GM10266 (cell line): ENCODE measurements at regions not wholly inside any gene's neighbourhood (a gene's known extent, or its start where the extent isn't known, plus 50 kb on each side); places are given as distances from the start of the nearest gene placed in this dataset.
"Not testable (repeated sequence)": the region's sequence is repeated elsewhere in the genome, so short reads cannot be mapped to it uniquely, and the experiment has no call there.

Source experiments
- DNase-seq: peaks from one replicate; pipeline ENCODE4 v3.0.0; 2012; ENCODE audit errors: extremely low spot score
- TF ChIP-seq, protein P1 (sequence below): IDR thresholded peaks from 2 replicates; pipeline ENCODE4 v1.5.1; 2012; ENCODE audit warnings: mild to moderate bottlenecking, low read depth; ENCODE audit not compliant: control insufficient read depth, insufficient read depth; ENCODE audit errors: missing control alignments

DNA sequence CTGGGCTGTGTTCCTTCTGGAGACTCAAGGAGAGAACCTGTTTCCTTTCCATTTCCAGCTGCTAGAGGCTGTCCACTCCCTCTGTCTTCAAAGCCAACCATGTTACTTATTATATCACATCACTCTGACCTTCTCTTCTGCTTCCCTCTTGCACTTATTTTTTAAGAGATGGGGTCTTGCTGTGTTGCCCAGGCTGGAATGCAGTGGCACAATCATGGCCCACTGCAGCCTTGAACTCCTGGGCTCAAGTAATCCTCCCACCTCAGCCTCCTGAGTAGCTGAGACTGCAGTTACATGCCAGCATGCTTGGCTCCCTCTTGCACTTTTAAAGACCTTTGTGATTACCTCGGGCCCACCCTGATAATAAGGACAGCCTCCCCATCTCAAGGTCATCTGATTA lies 160.0 kb upstream of the DTNBP1 start:
- TF ChIP-seq, protein P1, sequence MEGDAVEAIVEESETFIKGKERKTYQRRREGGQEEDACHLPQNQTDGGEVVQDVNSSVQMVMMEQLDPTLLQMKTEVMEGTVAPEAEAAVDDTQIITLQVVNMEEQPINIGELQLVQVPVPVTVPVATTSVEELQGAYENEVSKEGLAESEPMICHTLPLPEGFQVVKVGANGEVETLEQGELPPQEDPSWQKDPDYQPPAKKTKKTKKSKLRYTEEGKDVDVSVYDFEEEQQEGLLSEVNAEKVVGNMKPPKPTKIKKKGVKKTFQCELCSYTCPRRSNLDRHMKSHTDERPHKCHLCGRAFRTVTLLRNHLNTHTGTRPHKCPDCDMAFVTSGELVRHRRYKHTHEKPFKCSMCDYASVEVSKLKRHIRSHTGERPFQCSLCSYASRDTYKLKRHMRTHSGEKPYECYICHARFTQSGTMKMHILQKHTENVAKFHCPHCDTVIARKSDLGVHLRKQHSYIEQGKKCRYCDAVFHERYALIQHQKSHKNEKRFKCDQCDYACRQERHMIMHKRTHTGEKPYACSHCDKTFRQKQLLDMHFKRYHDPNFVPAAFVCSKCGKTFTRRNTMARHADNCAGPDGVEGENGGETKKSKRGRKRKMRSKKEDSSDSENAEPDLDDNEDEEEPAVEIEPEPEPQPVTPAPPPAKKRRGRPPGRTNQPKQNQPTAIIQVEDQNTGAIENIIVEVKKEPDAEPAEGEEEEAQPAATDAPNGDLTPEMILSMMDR: no peak
- DNase-seq: no peak

DNA sequence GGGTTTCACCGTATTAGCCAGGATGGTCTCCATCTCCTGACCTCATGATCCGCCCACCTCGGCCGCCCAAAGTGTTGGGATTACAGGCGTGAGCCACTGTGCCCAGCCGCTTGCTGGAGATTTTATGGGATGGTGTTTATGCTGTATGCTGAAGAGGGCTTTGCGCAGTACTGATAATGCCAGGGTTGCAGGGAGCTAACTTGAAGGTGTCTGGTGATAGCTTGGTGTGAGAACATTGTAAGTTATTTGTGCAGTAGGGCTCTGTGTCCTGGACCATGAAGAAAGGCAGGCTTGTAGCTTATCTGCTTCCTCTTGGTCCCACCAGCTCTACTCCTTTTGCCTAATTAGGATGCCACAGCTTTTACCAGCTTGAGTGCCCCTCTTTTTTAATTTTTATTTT lies 157.0 kb upstream of the DTNBP1 start:
- no peak for DNase-seq
- TF ChIP-seq, protein P1: no peak

DNA sequence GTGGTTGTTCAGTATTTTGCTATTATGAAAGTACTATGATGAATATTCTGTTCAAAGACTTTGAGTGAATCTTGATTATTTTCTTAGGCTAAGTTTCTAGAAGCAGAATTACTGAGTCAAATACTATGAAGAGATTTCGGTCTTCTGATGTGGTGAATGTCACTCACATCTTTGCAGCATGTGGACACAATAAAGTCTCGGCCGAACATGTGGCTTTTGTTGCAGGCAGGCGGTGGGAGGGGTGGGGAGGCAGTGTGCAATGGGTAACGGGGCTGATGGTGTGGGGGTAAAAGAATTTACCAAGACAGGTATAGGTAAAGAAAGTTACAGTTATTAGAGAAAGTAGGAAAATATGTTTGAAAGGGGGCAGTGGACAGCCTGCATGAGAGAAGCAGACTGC lies 156.4 kb upstream of the DTNBP1 start:
- TF ChIP-seq, protein P1: no peak
- DNase-seq: no peak

GRCh38 chr6:15818491-15818890 lies 155.7 kb upstream of the DTNBP1 start:
- TF ChIP-seq, protein P1: no peak
- DNase-seq: no peak

GRCh38 chr6:15818044-15818443 lies 155.2 kb upstream of the DTNBP1 start:
- no peak for DNase-seq
- TF ChIP-seq, protein P1: no peak

DNA sequence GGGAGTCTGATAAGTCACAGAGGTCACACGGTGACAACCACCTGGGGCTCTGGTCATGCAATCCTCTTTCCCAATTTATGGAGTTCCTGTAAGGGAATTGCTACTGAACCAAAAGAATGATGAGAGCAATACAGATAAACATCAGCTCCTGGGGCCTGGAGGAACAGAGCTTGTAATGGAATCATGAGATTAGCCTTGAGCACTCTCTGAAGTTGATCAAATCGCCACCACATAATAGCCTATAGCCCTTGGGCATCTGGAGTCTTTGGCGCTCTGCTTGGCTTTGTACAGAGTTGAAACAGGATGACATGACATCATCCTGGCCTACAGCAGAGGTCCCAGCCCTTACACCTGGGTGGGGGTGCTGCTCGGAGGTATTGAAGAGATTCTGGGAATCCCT lies 154.3 kb upstream of the DTNBP1 start:
- TF ChIP-seq, protein P1: no peak
- no peak for DNase-seq

DNA sequence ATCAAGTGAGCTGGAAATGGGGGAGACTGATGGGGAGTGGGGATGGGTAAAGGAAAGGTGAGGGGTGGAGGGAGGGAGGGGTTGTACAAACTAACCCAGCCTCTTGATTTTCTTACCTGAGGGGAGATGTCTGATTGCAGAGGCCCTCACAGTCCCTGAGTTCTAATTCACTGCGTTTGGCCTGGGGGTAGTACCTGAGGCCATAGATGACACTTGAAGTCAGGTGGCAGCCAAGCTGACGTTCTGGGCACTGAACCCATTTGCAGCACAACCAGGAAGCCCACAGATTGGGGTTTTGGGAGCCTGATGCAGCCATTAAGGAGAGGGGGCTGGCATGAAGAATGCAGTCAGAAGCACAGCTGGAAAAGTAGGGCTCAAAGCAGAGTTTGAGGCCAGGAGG lies 153.8 kb upstream of the DTNBP1 start:
- TF ChIP-seq, protein P1: no peak
- DNase-seq: no peak

GRCh38 chr6:15813698-15814097 lies 150.9 kb upstream of the DTNBP1 start:
- DNase-seq: not testable (repeated sequence)
